Panc1 (cell line): ENCODE measurements at regions not wholly inside any gene's neighbourhood (a gene's known extent, or its start where the extent isn't known, plus 50 kb on each side); places are given as distances from the start of the nearest gene placed in this dataset.

Experiments
- ATAC-seq: fragments of 200-7000 bp; cut with Tn5 transposase; 2 replicates; pipeline ENCODE4 v1.9.1; 2020; ENCODE audit warnings: mild to moderate bottlenecking, moderate library complexity
- BruUV-seq: library from RNA; stranded (reverse); fragments of 400-500 nt; replicated peaks from 2 replicates; lab custom pipeline; 2021; lab: Mats Ljungman, UMichigan
- CTCF ChIA-PET: fragments of 300-600 bp; sonication (Branson Sonifier 250); formaldehyde crosslinking; loops from one replicate; lab custom pipeline; 2022; ENCODE audit warnings: antibody characterized with exemption; lab: Charles Lee
- POLR2A ChIA-PET: fragments of 300-600 bp; sonication (Branson Sonifier 250); formaldehyde crosslinking; loops from one replicate; lab custom pipeline; 2022; ENCODE audit warnings: antibody characterized with exemption; lab: Charles Lee
- DNase-seq: peaks from one replicate; pipeline ENCODE4 v3.0.0-alpha.2; 2010; ENCODE audit warnings: low read depth, low spot score
- H3K27ac ChIP-seq: 2 replicates; pipeline ENCODE4 v1.5.1; 2011; ENCODE audit warnings: mild to moderate bottlenecking, low read length, inconsistent platforms
- H3K27me3 ChIP-seq: fragments of 200-500 bp; sonication (Bioruptor generic); 2 replicates; pipeline ENCODE4 v1.6.0; 2014; ENCODE audit warnings: low read length, inconsistent platforms; ENCODE audit not compliant: control insufficient read depth, insufficient read depth
- H3K36me3 ChIP-seq: fragments of 200-500 bp; sonication (Bioruptor generic); 2 replicates; pipeline ENCODE4 v1.5.1; 2014; ENCODE audit warnings: inconsistent platforms, mild to moderate bottlenecking, low read length, moderate library complexity; ENCODE audit not compliant: control insufficient read depth, insufficient read depth
- H3K4me1 ChIP-seq: 2 replicates; pipeline ENCODE4 v1.5.1; 2011; ENCODE audit warnings: inconsistent platforms, mild to moderate bottlenecking, low read length, moderate library complexity; ENCODE audit not compliant: control insufficient read depth, insufficient read depth
- H3K4me3 ChIP-seq, 2 experiments: 2 replicates each; pipeline ENCODE4 v1.5.1; 2011 to 2012; ENCODE audit warnings: low read depth in 2 of 2, low read length in 2 of 2, mild to moderate bottlenecking in 2 of 2, inconsistent platforms in 1 of 2, moderate library complexity in 1 of 2
- H3K9me3 ChIP-seq: fragments of 200-500 bp; sonication (Bioruptor generic); 2 replicates; pipeline ENCODE4 v1.5.1; 2014; ENCODE audit warnings: low read depth, mild to moderate bottlenecking, inconsistent platforms, low read length, moderate library complexity; ENCODE audit not compliant: control insufficient read depth, insufficient read depth
- CTCF ChIP-seq: fragments of 450-650 bp; IDR thresholded peaks from 2 replicates; pipeline ENCODE4 v1.5.1; 2017; ENCODE audit warnings: mild to moderate bottlenecking
- POLR2AphosphoS5 ChIP-seq: IDR thresholded peaks from 2 replicates; pipeline ENCODE4 v1.6.1; 2012; ENCODE audit warnings: mild to moderate bottlenecking, low read depth, low read length, moderate library complexity
- REST ChIP-seq, 2 experiments: IDR thresholded peaks; 2 replicates each; pipeline ENCODE4 v1.6.1; 2011 to 2012; ENCODE audit warnings: low read depth in 2 of 2, control low read depth in 1 of 2, low read length in 1 of 2, mild to moderate bottlenecking in 1 of 2, moderate library complexity in 1 of 2; ENCODE audit not compliant: insufficient read depth in 1 of 2
- SIN3A ChIP-seq: IDR thresholded peaks from 2 replicates; pipeline ENCODE4 v1.6.1; 2012; ENCODE audit warnings: low read depth, mild to moderate bottlenecking, low read length, moderate library complexity, borderline replicate concordance; ENCODE audit not compliant: insufficient read depth
- TCF7L2 ChIP-seq: IDR thresholded peaks from 2 replicates; pipeline ENCODE4 v1.6.1; 2011; ENCODE audit warnings: mild to moderate bottlenecking, low read depth, low read length, inconsistent platforms
- in situ Hi-C: cut with HindIII; loops from 2 replicates; pipeline ENCODE4 v1.10.0; 2016; ENCODE audit warnings: low sequenced_read_pairs, low pct_unique_long_range_greater_than_20kb
- intact Hi-C: fragments of 100-400 bp; cut with micrococcal nuclease; formaldehyde crosslinking; loops from one replicate; pipeline ENCODE4 v1.10.0; 2022; ENCODE audit not compliant: unreplicated experiment

GRCh38 chr3:177981576-177981975, 554.7 kb upstream of the KCNMB2 start:
- Histone ChIP-seq H3K4me1 (no peaks in the 10 kb centered on the region), H3K36me3 (no peaks in the 10 kb centered on the region), H3K4me3 (no peak overlapping the region), H3K27ac (no peak overlapping the region), H3K9me3 (no peaks in the 10 kb centered on the region), H3K27me3 (no peaks in the 10 kb centered on the region)
- TF ChIP-seq TCF7L2 (no peak), REST (IDR thresholded peaks at IDR 0.05; ENCODE audit: insufficient read depth in 1 of 2, low read depth in 2 of 2, low read length in 1 of 2) (no peak), SIN3A (no peak), CTCF (no peak), POLR2AphosphoS5 (no peak)
- intact Hi-C loops, result no loop called here
- ChIA-PET CTCF (no interaction called here), POLR2A (no interaction called here)
- BruUV-seq, result no TSS peak
- no peak for ATAC-seq
- DNase-seq, result no peak
- in situ Hi-C loops, result no loop called here

GRCh38 chr3:177982034-177982433, 554.2 kb upstream of the KCNMB2 start:
- DNase-seq, result no peak
- ChIA-PET POLR2A (no interaction called here), CTCF (no interaction called here)
- no peak overlapping the region for H3K27ac ChIP-seq
- in situ Hi-C loops (no loop called here), intact Hi-C loops (no loop called here)
- H3K9me3 ChIP-seq, result no peaks in the 10 kb centered on the region
- no peaks in the 10 kb centered on the region for H3K4me1 ChIP-seq
- H3K36me3 ChIP-seq, result no peaks in the 10 kb centered on the region
- TF ChIP-seq POLR2AphosphoS5 (no peak), TCF7L2 (no peak), CTCF (no peak), REST (IDR thresholded peaks at IDR 0.05; ENCODE audit: insufficient read depth in 1 of 2, low read depth in 2 of 2, low read length in 1 of 2) (no peak), SIN3A (no peak)
- no peak overlapping the region for H3K4me3 ChIP-seq
- BruUV-seq, result no TSS peak
- H3K27me3 ChIP-seq, result no peaks in the 10 kb centered on the region
- no peak for ATAC-seq
